ENCODE measurements at regions not wholly inside any gene's neighbourhood (a gene's known extent, or its start where the extent isn't known, plus 50 kb on each side); places are given as distances from the start of the nearest gene placed in this dataset.
"Not testable (repeated sequence)": the region's sequence is repeated elsewhere in the genome, so short reads cannot be mapped to it uniquely, and the experiment has no call there.

GRCh38 chr3:74978684-74979083 lies 364.2 kb upstream of the CNTN3 start:
- H3K4me2 ChIP-seq (ENCODE audit: control insufficient read depth, insufficient read depth): no peak overlapping the region
- no peaks in the 10 kb centered on the region for H3K36me3 ChIP-seq (ENCODE audit: control insufficient read depth in 2 of 2, insufficient read depth in 2 of 2, low read length in 1 of 2)
- no peaks in the 10 kb centered on the region for H3K79me2 ChIP-seq (ENCODE audit: control insufficient read depth, insufficient read depth, low read length)
- no peak overlapping the region for H3K9ac ChIP-seq (ENCODE audit: control insufficient read depth, insufficient read depth, low read length)
- ChIA-PET RAD21 (ENCODE audit: unreplicated experiment) (no interaction called here), SMC1A (ENCODE audit: uncharacterized antibody, unreplicated experiment) (no interaction called here), POLR2A (no interaction called here), CTCF (no interaction called here)
- no peak for DNase-seq (ENCODE audit: low read depth, low spot score)
- H3K27ac ChIP-seq (ENCODE audit: control insufficient read depth, insufficient read depth): no peak overlapping the region
- FAIRE-seq: no peak
- H3K4me3 ChIP-seq: no peak overlapping the region
- BruUV-seq (replicated peaks): no TSS peak
- H3K9me3 ChIP-seq (replicated peaks; ENCODE audit: control insufficient read depth, insufficient read depth, low read length): no peaks in the 10 kb centered on the region
- in situ Hi-C loops (cut with MboI) (no loop called here), intact Hi-C loops (cut with micrococcal nuclease; ENCODE audit: unreplicated experiment) (no loop called here)
- no peak for ATAC-seq
- 56% methylated on average over 4 of the region's 4 CpGs for WGBS (ENCODE audit: insufficient coverage, insufficient replicate concordance, low lambda C conversion rate, missing lambda C conversion rate)
- TF ChIP-seq NR2F1 (conservative IDR thresholded peaks at IDR 0.05): no peak
- TF ChIP-seq NKRF (conservative IDR thresholded peaks at IDR 0.05): no peak
- no peak for TF ChIP-seq EGR1 (IDR thresholded peaks at IDR 0.05; ENCODE audit: borderline replicate concordance in 1 of 2, low read depth in 2 of 2, low read length in 2 of 2)
- no peak for TF ChIP-seq SIX5 (IDR thresholded peaks at IDR 0.05; ENCODE audit: low read depth, low read length, severe bottlenecking)
- no peaks in the 10 kb centered on the region for H3K4me1 ChIP-seq (ENCODE audit: control insufficient read depth, insufficient read depth, low read length)
- H3K27me3 ChIP-seq (replicated peaks in 1 of 2; ENCODE audit: control insufficient read depth in 2 of 2, insufficient read depth in 2 of 2, low read length in 1 of 2): no peaks in the 10 kb centered on the region
- H4K20me1 ChIP-seq (ENCODE audit: control insufficient read depth, insufficient read depth): no peaks in the 10 kb centered on the region
- H2AFZ ChIP-seq (ENCODE audit: control insufficient read depth, low read depth, low read length): no peak overlapping the region

- DNase-seq (ENCODE audit: low read depth, low spot score); POLR2A ChIA-PET; SMC1A ChIA-PET (ENCODE audit: uncharacterized antibody, unreplicated experiment); H3K27me3 ChIP-seq (replicated peaks in 1 of 2; ENCODE audit: control insufficient read depth in 2 of 2, insufficient read depth in 2 of 2, low read length in 1 of 2); RAD21 ChIA-PET (ENCODE audit: unreplicated experiment); CTCF ChIA-PET; H4K20me1 ChIP-seq (ENCODE audit: control insufficient read depth, insufficient read depth); in situ Hi-C loops (cut with MboI); H3K79me2 ChIP-seq (ENCODE audit: control insufficient read depth, insufficient read depth, low read length); H3K27ac ChIP-seq (ENCODE audit: control insufficient read depth, insufficient read depth); FAIRE-seq; BruUV-seq (replicated peaks); H3K36me3 ChIP-seq (ENCODE audit: control insufficient read depth in 2 of 2, insufficient read depth in 2 of 2, low read length in 1 of 2); H3K9me3 ChIP-seq (replicated peaks; ENCODE audit: control insufficient read depth, insufficient read depth, low read length); ATAC-seq; H3K4me3 ChIP-seq; H3K4me2 ChIP-seq (ENCODE audit: control insufficient read depth, insufficient read depth); H3K9ac ChIP-seq (ENCODE audit: control insufficient read depth, insufficient read depth, low read length); H3K4me1 ChIP-seq (ENCODE audit: control insufficient read depth, insufficient read depth, low read length); H2AFZ ChIP-seq (ENCODE audit: control insufficient read depth, low read depth, low read length); intact Hi-C loops (cut with micrococcal nuclease; ENCODE audit: unreplicated experiment): not testable (repeated sequence)
- WGBS (ENCODE audit: insufficient coverage, insufficient replicate concordance, low lambda C conversion rate, missing lambda C conversion rate): 67% methylated on average over 29 of the region's 34 CpGs
These were observed 370.8 kb upstream of the CNTN3 start for GRCh38 chr3:74985028-74985904.

Measured in GM12878 (cell line).